ENCODE measurements at regions not wholly inside any gene's neighbourhood (a gene's known extent, or its start where the extent isn't known, plus 50 kb on each side); places are given as distances from the start of the nearest gene placed in this dataset.
"Not testable (repeated sequence)": the region's sequence is repeated elsewhere in the genome, so short reads cannot be mapped to it uniquely, and the experiment has no call there.

- DNase-seq = no peak
Measured at GRCh38 chr16:16882766-16883165, 503.8 kb downstream of the NPIPA7 start.

- DNase-seq = no peak
Measured at GRCh38 chr16:16884451-16884850, 505.5 kb downstream of the NPIPA7 start.

DNA sequence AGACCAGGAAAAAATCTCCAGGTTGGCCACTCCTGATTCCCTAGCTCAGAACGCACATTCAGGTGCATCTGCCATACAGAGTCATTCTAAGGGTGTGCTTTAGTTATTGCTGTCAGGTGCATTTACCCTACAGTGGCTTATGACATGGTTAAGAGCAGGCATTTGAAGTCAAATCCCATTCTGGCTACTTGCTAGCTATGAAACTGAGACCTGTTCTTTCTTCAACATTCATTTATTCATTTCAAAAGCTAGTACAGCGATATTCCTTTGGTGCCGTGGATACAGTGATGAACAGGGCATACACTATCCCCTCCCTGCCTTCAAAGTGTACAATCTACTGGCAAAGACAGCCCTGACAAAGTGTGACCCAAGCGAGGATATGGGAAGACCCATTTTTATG is 508.3 kb downstream of the NPIPA7 start:
- no peak for DNase-seq

- DNase-seq = no peak
Measured at GRCh38 chr16:16890964-16891363, 512.0 kb downstream of the NPIPA7 start.

- no peak for DNase-seq
Measured at GRCh38 chr16:16904601-16905000, 525.7 kb downstream of the NPIPA7 start.

DNA sequence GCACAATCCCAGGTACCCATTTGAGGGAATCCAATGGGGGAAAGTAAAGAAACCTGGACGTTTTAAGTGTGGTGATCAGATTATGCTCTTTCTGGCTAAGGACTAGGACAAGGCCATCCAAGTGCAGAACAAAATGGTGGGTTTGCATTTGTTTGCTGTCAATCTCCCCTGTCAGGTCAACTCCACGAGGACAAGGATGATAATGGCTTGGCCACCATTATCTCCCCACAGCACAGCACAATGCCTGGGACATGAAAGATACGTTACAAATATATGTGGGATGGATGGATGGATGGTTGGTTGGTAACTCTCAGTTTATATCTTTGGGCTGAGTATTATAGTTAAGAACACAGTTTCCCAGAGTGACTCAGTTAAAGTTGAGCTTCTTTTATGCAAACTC is 526.9 kb downstream of the NPIPA7 start:
- no peak for DNase-seq

DNA sequence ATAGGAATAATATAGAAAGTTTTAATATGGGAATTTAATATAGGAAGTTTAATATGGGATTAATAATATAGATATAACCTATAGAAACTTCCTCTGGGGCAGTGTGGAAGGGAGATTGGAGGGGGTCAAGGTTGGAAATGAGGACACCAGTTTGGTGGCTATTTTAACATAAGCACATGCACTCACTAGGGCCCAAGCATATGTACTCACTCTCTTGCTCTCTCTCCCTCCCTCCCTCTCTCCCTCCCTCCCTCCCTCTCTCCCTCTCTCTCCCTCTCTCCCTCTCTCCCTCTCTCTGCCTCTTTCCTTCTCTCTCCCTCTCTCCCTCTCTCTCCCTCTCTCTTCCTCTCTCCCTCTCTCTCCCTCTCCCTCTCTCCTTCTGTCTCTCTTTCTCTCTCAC is 528.1 kb downstream of the NPIPA7 start:
- DNase-seq = no peak

DNA sequence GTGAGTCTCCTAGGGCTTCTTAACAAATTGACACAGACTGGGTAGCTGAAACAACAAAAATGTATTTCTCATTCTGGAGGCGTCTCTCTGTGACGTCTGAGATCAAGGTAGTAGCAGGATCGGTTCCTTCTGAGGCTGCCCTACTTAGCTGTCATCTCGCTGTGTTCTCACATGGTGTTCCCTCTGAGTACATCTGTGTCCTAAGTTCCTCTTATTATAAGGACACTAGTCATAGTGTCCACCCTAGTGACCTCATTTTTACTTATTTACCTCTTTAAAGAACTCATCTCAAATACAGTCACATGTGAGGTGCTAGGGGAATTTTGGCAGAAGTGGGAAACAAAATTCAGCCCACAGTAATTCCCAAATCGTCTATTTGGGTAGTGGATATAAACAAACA is 529.1 kb downstream of the NPIPA7 start:
- DNase-seq = no peak

DNA sequence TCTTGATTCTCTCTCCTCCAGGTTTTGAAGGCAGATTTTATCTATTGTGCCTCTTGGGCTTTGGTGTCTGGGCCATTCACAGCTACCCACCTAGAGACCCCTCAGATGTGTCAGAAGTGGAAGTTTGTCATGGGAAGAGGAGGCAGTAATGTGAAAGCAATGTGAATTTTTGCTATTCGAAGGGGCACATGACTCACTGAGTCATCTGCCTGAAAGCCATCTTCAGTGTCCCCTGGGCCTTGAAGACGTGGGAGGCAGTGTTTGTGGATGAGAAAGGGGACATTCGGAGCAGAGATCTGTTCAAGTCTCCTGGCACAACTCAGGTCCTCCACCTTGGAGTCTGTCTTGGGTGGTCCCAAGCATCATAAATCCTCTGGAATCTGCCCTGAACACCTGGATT is 530.2 kb downstream of the NPIPA7 start:
- no peak for DNase-seq

- no peak for DNase-seq
Measured at GRCh38 chr16:16910666-16911065, 531.7 kb downstream of the NPIPA7 start.

DNA sequence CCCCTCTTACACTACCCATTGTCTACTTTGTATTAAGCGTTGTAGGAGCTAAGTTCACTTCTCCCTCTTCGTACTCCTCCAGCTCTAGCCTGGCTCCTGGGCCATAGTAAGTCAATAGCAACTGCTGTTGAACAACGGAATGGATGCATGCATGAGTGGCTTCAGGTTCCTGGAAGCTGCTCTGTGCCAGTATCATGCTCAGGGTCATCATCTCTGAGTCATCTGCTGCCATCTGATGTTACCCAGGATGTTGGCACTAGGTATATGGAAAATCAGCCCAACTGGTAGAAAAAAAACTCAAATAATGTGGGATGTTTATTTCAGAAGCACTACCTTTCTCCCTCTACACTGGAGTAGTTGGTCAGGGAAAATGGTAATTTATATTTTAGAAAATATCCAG is 536.8 kb downstream of the NPIPA7 start:
- DNase-seq = no peak

GRCh38 chr16:16917191-16917785 is 538.3 kb downstream of the NPIPA7 start:
- no peak for DNase-seq

- DNase-seq = no peak
Measured at GRCh38 chr16:16923479-16923878, 544.5 kb downstream of the NPIPA7 start.

DNA sequence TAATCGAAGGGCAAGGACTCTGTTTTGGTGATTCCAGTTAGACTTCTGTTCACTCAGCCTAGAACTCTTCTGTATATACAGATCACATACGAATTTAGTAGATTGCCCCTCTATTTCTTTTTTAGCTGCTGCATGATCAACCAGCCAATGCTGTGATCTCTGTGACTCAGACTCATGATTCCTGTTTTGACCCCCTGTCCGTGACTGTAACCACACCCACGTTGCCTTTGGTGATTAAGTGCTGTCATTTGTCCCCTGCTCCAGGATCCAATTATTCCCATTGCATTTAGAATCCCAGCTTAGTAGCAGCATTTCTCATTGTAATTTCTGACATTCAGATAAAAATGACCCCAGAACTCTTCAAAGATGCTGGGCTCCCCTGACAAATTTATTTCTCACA is 545.7 kb downstream of the NPIPA7 start:
- no peak for DNase-seq

GRCh38 chr16:16925432-16925831 is 545.3 kb downstream of the XYLT1 start:
- no peak for DNase-seq

GRCh38 chr16:16928532-16929109 is 542.1 kb downstream of the XYLT1 start:
- DNase-seq = no peak

DNA sequence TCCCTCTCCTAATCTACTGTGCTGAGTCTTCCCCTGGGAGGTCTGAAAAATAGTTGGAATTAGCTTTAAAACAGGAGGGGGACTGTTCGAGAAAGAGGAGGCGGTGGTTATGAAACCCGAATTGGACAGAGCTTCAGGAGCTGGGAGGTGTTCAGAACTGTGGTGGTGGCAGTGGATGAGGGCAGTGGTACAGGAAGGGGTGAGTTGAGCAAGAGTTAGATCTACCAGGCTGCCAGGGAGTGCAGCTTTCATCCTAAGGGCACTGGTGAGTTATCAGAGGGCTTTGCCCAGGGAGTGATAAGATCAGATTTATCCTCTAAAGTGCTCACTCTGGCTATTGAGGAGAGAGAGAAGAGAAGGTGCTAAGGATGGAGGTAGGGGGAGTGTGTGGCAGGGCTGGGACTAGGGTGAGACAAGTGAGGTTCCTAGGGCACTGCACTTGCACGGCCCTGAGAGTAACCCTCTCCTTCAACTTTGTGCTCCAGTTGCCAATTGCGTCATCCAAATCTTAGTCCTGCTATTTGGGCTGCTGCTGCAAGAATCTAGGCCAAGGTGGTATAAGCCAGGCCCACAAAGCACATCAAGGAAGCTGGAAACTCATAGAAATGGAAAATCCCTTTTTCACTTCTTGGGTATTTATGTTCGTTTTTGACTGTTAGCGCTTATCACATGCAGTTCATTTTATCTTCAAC is 540.3 kb downstream of the XYLT1 start:
- no peak for DNase-seq

DNA sequence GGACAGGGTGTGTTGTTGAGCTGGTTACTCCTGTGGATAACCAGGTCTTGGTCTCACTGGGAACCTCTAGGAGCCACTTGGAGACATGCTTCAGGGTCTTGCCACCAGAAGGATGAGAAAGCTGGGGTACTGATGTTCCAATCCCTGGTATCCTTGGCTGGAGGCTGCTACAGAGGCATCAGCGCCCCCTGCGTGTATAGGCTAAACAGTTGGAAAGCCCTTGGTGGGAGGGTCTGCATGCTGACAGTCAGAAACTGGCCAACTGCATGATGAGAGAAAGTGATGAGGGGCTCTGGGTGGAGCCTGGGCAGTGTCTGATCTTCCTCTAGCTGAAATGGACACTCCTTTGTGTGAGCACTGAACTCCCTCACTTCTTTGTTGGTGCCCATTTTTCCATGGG is 536.9 kb downstream of the XYLT1 start:
- no peak for DNase-seq

- DNase-seq = no peak
Measured at GRCh38 chr16:16934660-16935059, 536.1 kb downstream of the XYLT1 start.

GRCh38 chr16:16935909-16936308 is 534.9 kb downstream of the XYLT1 start:
- DNase-seq = not testable (repeated sequence)

- DNase-seq = no peak
Measured at GRCh38 chr16:16937576-16937975, 533.2 kb downstream of the XYLT1 start.

GRCh38 chr16:16938009-16938408 is 532.8 kb downstream of the XYLT1 start:
- DNase-seq = no peak

DNA sequence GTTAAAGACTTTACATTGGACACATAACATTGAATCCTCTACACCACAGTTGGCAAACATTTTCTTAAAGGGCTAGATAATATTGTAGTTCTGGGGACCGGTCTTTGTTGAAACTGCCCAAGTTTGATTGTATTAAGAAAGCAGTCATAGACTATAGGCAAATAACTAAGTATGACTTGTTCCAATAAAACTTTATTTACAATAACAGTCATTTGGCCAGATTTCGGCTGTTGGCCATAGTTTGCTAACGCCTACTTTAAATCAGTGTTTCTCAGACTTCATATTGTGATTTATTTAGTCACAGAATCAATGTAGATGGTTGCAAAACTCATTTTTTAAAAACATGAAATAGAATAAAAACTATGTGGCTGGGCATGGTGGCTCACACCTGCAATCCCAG is 531.8 kb downstream of the XYLT1 start:
- DNase-seq = no peak

DNA sequence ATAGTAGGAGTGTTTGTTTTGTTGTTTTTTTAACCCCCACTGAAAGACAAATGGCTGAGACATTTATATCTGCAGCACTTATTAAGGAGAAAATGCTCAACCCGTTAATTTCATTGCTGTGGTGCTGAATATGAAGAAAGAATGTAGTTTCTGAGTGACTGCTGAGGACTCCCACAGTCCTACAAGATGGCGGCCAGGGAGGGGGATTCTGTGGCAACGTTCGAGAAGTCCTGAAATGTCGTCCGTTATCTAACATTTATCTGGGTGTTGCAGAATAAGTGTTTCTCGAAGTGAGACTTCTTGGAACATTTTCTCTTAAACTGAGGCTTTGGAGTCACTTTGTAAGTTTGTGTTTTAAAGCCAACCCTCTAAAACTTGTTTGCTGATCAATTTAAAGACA is 530.4 kb downstream of the XYLT1 start:
- DNase-seq = no peak
